MM.1S (cell line): ENCODE measurements at regions not wholly inside any gene's neighbourhood (a gene's known extent, or its start where the extent isn't known, plus 50 kb on each side); places are given as distances from the start of the nearest gene placed in this dataset.

Source experiments
- CTCF ChIP-seq: fragments of 300-600 bp; sonication (generic); IDR thresholded peaks from 2 replicates; pipeline ENCODE4 v1.5.1; 2016; ENCODE audit warnings: antibody characterized with exemption, low read length, mixed read lengths
- EZH2 ChIP-seq: fragments of 300-600 bp; sonication (generic); optimal IDR thresholded peaks from 2 replicates; pipeline ENCODE3; 2017; ENCODE audit warnings: low read depth, mild to moderate bottlenecking, antibody characterized with exemption, low read length, mixed read lengths
- EZH2phosphoT487 ChIP-seq: fragments of 300-600 bp; sonication (generic); IDR thresholded peaks from 2 replicates; pipeline ENCODE4 v1.6.1; 2018; ENCODE audit warnings: antibody characterized with exemption, low read length

DNA sequence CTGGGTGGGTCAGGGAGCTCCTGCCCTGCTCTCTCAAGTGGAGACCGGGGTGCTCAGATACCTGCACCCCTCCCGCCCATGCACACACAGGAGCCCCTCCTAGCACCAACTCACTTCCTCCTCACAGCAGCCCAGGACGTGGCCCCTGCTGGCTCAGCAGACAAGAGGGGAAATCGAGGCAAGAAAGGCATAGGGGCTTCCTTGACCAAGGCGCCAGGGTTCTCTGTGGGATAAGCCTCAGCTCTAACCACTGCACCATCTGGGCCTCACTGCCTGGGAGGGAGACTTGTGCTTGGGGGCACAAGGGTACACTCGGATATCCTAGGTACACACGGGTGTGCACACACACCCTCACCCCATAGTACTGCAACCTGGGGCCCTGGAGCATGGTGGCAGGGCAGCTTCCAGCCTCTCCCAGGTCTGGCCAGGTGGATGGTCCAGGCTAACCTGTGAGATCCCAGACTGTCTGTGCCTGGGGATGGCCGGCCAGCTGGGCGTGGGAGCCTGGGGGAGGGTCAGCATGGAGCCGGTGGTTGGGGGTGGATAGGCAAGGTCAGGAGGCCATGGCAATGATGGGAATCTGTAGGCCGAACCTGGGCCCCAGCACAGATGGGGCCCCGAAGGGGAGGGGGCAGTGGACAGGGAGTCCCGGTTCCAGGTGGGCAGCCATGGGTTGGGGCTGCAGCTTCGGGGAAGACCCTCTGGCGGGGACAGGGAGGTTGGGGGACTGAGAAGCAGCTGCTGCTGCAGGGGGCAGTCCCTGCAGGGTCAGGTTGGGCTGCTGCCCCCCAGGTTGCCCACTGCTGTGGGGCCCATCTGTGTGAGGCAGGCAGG is 312.4 kb downstream of the TMEM121 start:
- TF ChIP-seq CTCF (no peak), EZH2 (no peak), EZH2phosphoT487 (no peak)
